H1 (cell line): ENCODE measurements at regions not wholly inside any gene's neighbourhood (a gene's known extent, or its start where the extent isn't known, plus 50 kb on each side); places are given as distances from the start of the nearest gene placed in this dataset.

Source experiments
- BACH1 ChIP-seq: IDR thresholded peaks from 2 replicates; pipeline ENCODE4 v1.6.1; 2012; ENCODE audit warnings: low read length, improper control_type of control experiment
- EGR1 ChIP-seq: IDR thresholded peaks from 2 replicates; pipeline ENCODE4 v1.6.1; 2011; ENCODE audit warnings: low read depth, low read length, borderline replicate concordance
- FOSL1 ChIP-seq: IDR thresholded peaks from 2 replicates; pipeline ENCODE4 v1.6.1; 2011; ENCODE audit warnings: mild to moderate bottlenecking, low read depth, low read length, moderate library complexity; ENCODE audit not compliant: insufficient read depth
- HDAC6 ChIP-seq: IDR thresholded peaks from one replicate; pipeline ENCODE4 v1.7.1; 2012; ENCODE audit warnings: low read depth, mild to moderate bottlenecking, inconsistent platforms, low read length, moderate library complexity
- JUN ChIP-seq: IDR thresholded peaks from 2 replicates; pipeline ENCODE4 v1.6.1; 2011; ENCODE audit warnings: low read depth, mild to moderate bottlenecking, improper control_type of control experiment, low read length
- JUND ChIP-seq: IDR thresholded peaks from 2 replicates; pipeline ENCODE4 v1.6.1; 2011; ENCODE audit warnings: mild to moderate bottlenecking, improper control_type of control experiment, low read length
- POLR2AphosphoS5 ChIP-seq: IDR thresholded peaks from 2 replicates; pipeline ENCODE4 v1.6.1; 2011; ENCODE audit warnings: low read depth, low read length
- TBP ChIP-seq: IDR thresholded peaks from 2 replicates; pipeline ENCODE4 v1.6.1; 2011; ENCODE audit warnings: low read depth, low read length, improper control_type of control experiment
- YY1 ChIP-seq: IDR thresholded peaks from 2 replicates; pipeline ENCODE4 v1.6.1; 2011; ENCODE audit warnings: low read depth, mild to moderate bottlenecking, low read length

DNA sequence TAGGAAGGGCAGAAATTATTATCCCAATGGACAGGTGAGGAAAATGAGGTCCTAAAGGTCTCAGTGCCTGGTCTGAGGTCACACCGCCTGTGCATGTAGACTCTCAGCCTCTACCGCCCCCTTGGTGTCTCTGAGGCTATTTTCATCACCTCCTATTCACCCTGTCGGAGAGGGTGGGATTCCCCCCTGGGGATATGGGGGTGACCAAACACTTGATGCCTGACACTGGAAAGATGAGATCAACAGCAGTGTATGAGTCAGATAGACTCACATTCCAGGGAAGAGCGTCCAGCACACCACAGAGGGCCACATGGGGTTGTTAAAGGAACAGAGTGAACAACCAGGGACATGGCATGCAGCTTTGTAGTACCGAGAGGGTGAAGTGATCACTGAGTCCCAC, 199.7 kb downstream of the SMAD2 start:
- no peak for TF ChIP-seq JUND
- TF ChIP-seq EGR1, result no peak
- TF ChIP-seq YY1, result no peak
- no peak for TF ChIP-seq TBP
- TF ChIP-seq POLR2AphosphoS5, result no peak
- TF ChIP-seq BACH1, result no peak
- no peak for TF ChIP-seq HDAC6
- TF ChIP-seq FOSL1, result no peak
- TF ChIP-seq JUN, result no peak
